Panc1 (cell line): ENCODE measurements at regions not wholly inside any gene's neighbourhood (a gene's known extent, or its start where the extent isn't known, plus 50 kb on each side); places are given as distances from the start of the nearest gene placed in this dataset.

Experiments
- ATAC-seq: fragments of 200-7000 bp; cut with Tn5 transposase; 2 replicates; pipeline ENCODE4 v1.9.1; 2020; ENCODE audit warnings: mild to moderate bottlenecking, moderate library complexity
- BruUV-seq: library from RNA; stranded (reverse); fragments of 400-500 nt; replicated peaks from 2 replicates; lab custom pipeline; 2021; lab: Mats Ljungman, UMichigan
- CTCF ChIA-PET: fragments of 300-600 bp; sonication (Branson Sonifier 250); formaldehyde crosslinking; loops from one replicate; lab custom pipeline; 2022; ENCODE audit warnings: antibody characterized with exemption; lab: Charles Lee
- POLR2A ChIA-PET: fragments of 300-600 bp; sonication (Branson Sonifier 250); formaldehyde crosslinking; loops from one replicate; lab custom pipeline; 2022; ENCODE audit warnings: antibody characterized with exemption; lab: Charles Lee
- DNase-seq: peaks from one replicate; pipeline ENCODE4 v3.0.0-alpha.2; 2010; ENCODE audit warnings: low read depth, low spot score
- H3K27ac ChIP-seq: 2 replicates; pipeline ENCODE4 v1.5.1; 2011; ENCODE audit warnings: mild to moderate bottlenecking, low read length, inconsistent platforms
- H3K27me3 ChIP-seq: fragments of 200-500 bp; sonication (Bioruptor generic); 2 replicates; pipeline ENCODE4 v1.6.0; 2014; ENCODE audit warnings: low read length, inconsistent platforms; ENCODE audit not compliant: control insufficient read depth, insufficient read depth
- H3K36me3 ChIP-seq: fragments of 200-500 bp; sonication (Bioruptor generic); 2 replicates; pipeline ENCODE4 v1.5.1; 2014; ENCODE audit warnings: inconsistent platforms, mild to moderate bottlenecking, low read length, moderate library complexity; ENCODE audit not compliant: control insufficient read depth, insufficient read depth
- H3K4me1 ChIP-seq: 2 replicates; pipeline ENCODE4 v1.5.1; 2011; ENCODE audit warnings: inconsistent platforms, mild to moderate bottlenecking, low read length, moderate library complexity; ENCODE audit not compliant: control insufficient read depth, insufficient read depth
- H3K4me3 ChIP-seq, 2 experiments: 2 replicates each; pipeline ENCODE4 v1.5.1; 2011 to 2012; ENCODE audit warnings: low read depth in 2 of 2, low read length in 2 of 2, mild to moderate bottlenecking in 2 of 2, inconsistent platforms in 1 of 2, moderate library complexity in 1 of 2
- H3K9me3 ChIP-seq: fragments of 200-500 bp; sonication (Bioruptor generic); 2 replicates; pipeline ENCODE4 v1.5.1; 2014; ENCODE audit warnings: low read depth, mild to moderate bottlenecking, inconsistent platforms, low read length, moderate library complexity; ENCODE audit not compliant: control insufficient read depth, insufficient read depth
- POLR2AphosphoS5 ChIP-seq: IDR thresholded peaks from 2 replicates; pipeline ENCODE4 v1.6.1; 2012; ENCODE audit warnings: mild to moderate bottlenecking, low read depth, low read length, moderate library complexity
- SIN3A ChIP-seq: IDR thresholded peaks from 2 replicates; pipeline ENCODE4 v1.6.1; 2012; ENCODE audit warnings: low read depth, mild to moderate bottlenecking, low read length, moderate library complexity, borderline replicate concordance; ENCODE audit not compliant: insufficient read depth
- TCF7L2 ChIP-seq: IDR thresholded peaks from 2 replicates; pipeline ENCODE4 v1.6.1; 2011; ENCODE audit warnings: mild to moderate bottlenecking, low read depth, low read length, inconsistent platforms
- in situ Hi-C: cut with HindIII; loops from 2 replicates; pipeline ENCODE4 v1.10.0; 2016; ENCODE audit warnings: low sequenced_read_pairs, low pct_unique_long_range_greater_than_20kb
- intact Hi-C: fragments of 100-400 bp; cut with micrococcal nuclease; formaldehyde crosslinking; loops from one replicate; pipeline ENCODE4 v1.10.0; 2022; ENCODE audit not compliant: unreplicated experiment
- TF ChIP-seq, protein P1 (sequence below), 2 experiments: IDR thresholded peaks; 2 replicates each; pipeline ENCODE4 v1.6.1; 2011 to 2012; ENCODE audit warnings: low read depth in 2 of 2, control low read depth in 1 of 2, low read length in 1 of 2, mild to moderate bottlenecking in 1 of 2, moderate library complexity in 1 of 2; ENCODE audit not compliant: insufficient read depth in 1 of 2
- TF ChIP-seq, protein P2 (sequence below): fragments of 450-650 bp; IDR thresholded peaks from 2 replicates; pipeline ENCODE4 v1.5.1; 2017; ENCODE audit warnings: mild to moderate bottlenecking

GRCh38 chr9:99478469-99479027, 256.5 kb downstream of the SEC61B start:
- DNase-seq (no peak), ATAC-seq (no peak)
- intact Hi-C loops = no loop called here
- ChIA-PET POLR2A (no interaction called here), CTCF (no interaction called here)
- H3K4me1 ChIP-seq = no peaks in the 10 kb centered on the region
- BruUV-seq = no TSS peak
- H3K9me3 ChIP-seq = no peaks in the 10 kb centered on the region
- TF ChIP-seq POLR2AphosphoS5 (no peak), SIN3A (no peak), TCF7L2 (no peak)
- TF ChIP-seq, protein P1, sequence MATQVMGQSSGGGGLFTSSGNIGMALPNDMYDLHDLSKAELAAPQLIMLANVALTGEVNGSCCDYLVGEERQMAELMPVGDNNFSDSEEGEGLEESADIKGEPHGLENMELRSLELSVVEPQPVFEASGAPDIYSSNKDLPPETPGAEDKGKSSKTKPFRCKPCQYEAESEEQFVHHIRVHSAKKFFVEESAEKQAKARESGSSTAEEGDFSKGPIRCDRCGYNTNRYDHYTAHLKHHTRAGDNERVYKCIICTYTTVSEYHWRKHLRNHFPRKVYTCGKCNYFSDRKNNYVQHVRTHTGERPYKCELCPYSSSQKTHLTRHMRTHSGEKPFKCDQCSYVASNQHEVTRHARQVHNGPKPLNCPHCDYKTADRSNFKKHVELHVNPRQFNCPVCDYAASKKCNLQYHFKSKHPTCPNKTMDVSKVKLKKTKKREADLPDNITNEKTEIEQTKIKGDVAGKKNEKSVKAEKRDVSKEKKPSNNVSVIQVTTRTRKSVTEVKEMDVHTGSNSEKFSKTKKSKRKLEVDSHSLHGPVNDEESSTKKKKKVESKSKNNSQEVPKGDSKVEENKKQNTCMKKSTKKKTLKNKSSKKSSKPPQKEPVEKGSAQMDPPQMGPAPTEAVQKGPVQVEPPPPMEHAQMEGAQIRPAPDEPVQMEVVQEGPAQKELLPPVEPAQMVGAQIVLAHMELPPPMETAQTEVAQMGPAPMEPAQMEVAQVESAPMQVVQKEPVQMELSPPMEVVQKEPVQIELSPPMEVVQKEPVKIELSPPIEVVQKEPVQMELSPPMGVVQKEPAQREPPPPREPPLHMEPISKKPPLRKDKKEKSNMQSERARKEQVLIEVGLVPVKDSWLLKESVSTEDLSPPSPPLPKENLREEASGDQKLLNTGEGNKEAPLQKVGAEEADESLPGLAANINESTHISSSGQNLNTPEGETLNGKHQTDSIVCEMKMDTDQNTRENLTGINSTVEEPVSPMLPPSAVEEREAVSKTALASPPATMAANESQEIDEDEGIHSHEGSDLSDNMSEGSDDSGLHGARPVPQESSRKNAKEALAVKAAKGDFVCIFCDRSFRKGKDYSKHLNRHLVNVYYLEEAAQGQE (IDR thresholded peaks at IDR 0.05; ENCODE audit: insufficient read depth in 1 of 2, low read depth in 2 of 2, low read length in 1 of 2) = no peak
- TF ChIP-seq, protein P2, sequence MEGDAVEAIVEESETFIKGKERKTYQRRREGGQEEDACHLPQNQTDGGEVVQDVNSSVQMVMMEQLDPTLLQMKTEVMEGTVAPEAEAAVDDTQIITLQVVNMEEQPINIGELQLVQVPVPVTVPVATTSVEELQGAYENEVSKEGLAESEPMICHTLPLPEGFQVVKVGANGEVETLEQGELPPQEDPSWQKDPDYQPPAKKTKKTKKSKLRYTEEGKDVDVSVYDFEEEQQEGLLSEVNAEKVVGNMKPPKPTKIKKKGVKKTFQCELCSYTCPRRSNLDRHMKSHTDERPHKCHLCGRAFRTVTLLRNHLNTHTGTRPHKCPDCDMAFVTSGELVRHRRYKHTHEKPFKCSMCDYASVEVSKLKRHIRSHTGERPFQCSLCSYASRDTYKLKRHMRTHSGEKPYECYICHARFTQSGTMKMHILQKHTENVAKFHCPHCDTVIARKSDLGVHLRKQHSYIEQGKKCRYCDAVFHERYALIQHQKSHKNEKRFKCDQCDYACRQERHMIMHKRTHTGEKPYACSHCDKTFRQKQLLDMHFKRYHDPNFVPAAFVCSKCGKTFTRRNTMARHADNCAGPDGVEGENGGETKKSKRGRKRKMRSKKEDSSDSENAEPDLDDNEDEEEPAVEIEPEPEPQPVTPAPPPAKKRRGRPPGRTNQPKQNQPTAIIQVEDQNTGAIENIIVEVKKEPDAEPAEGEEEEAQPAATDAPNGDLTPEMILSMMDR = no peak
- no peak overlapping the region for H3K4me3 ChIP-seq
- H3K36me3 ChIP-seq = no peaks in the 10 kb centered on the region
- in situ Hi-C loops = no loop called here
- H3K27ac ChIP-seq = no peak overlapping the region
- H3K27me3 ChIP-seq = no peaks in the 10 kb centered on the region

DNA sequence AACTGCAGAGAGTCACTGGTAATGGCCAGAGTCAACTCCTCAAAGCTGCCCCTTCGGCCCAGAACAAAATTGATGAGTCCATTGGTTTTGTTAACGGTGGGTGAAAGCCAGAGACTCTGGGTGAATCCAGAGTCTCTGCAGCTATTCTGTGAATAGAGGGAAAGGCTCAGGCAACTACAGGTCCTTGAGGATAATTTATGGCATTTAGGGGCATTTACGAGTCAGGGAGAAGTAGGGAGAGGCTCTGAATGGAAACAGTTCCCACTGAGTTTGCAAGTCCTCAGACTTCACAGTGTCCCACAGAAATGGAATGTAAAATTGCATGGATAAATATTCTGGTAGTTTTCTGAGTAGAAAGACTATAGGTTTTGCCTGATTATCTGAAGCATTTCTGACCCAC, 257.8 kb downstream of the SEC61B start:
- CTCF ChIA-PET = no interaction called here
- no peak for ATAC-seq
- DNase-seq = no peak
- intact Hi-C loops (no loop called here), in situ Hi-C loops (no loop called here)
- Histone ChIP-seq H3K9me3 (no peaks in the 10 kb centered on the region), H3K4me3 (no peak overlapping the region), H3K4me1 (no peaks in the 10 kb centered on the region), H3K27ac (no peak overlapping the region), H3K36me3 (no peaks in the 10 kb centered on the region), H3K27me3 (no peaks in the 10 kb centered on the region)
- TF ChIP-seq, protein P2 = no peak
- TF ChIP-seq POLR2AphosphoS5 (no peak), TCF7L2 (no peak)
- TF ChIP-seq, protein P1 (IDR thresholded peaks at IDR 0.05; ENCODE audit: insufficient read depth in 1 of 2, low read depth in 2 of 2, low read length in 1 of 2) = no peak
- POLR2A ChIA-PET = no interaction called here
- BruUV-seq = no TSS peak
